H1 (cell line): ENCODE measurements at regions not wholly inside any gene's neighbourhood (a gene's known extent, or its start where the extent isn't known, plus 50 kb on each side); places are given as distances from the start of the nearest gene placed in this dataset.
"Not testable (repeated sequence)": the region's sequence is repeated elsewhere in the genome, so short reads cannot be mapped to it uniquely, and the experiment has no call there.

Source experiments
- CTCF ChIA-PET: fragments of 300-600 bp; sonication (Branson Sonifier 250); formaldehyde crosslinking; loops from one replicate; lab custom pipeline; 2021; ENCODE audit not compliant: partially characterized antibody; lab: Charles Lee
- POLR2A ChIA-PET: fragments of 300-600 bp; sonication (Branson Sonifier 250); formaldehyde crosslinking; loops from one replicate; lab custom pipeline; 2021; ENCODE audit warnings: inconsistent platforms; ENCODE audit not compliant: partially characterized antibody; lab: Charles Lee
- DNase-seq, 2 experiments: peaks; one replicate each; pipeline versions ENCODE4 v3.0.0 to v3.0.0-alpha.2; 2010 to 2022; ENCODE audit warnings: low spot score in 2 of 2, low read depth in 1 of 2, mixed read lengths in 1 of 2
- FAIRE-seq: peaks from 2 replicates; lab custom pipeline; 2011; peaks lifted over from hg19 to GRCh38; lab: Jason Lieb, UNC
- H2AFZ ChIP-seq: 2 replicates; pipeline ENCODE4 v1.8.1; 2012; ENCODE audit warnings: low read length, inconsistent platforms
- H2AK5ac ChIP-seq: 2 replicates; pipeline ENCODE4 v1.6.1; 2013; ENCODE audit warnings: low read depth, low read length
- H2BK120ac ChIP-seq: replicated peaks from 2 replicates; pipeline ENCODE3; 2013; ENCODE audit warnings: low read depth, low read length, inconsistent platforms
- H2BK12ac ChIP-seq: 2 replicates; pipeline ENCODE4 v1.6.1; 2013; ENCODE audit warnings: low read depth, low read length
- H2BK15ac ChIP-seq: 2 replicates; pipeline ENCODE4 v1.6.1; 2013; ENCODE audit warnings: low read length
- H2BK20ac ChIP-seq: 2 replicates; pipeline ENCODE4 v1.6.1; 2013; ENCODE audit warnings: low read length
- H2BK5ac ChIP-seq: 2 replicates; pipeline ENCODE4 v1.6.1; 2013; ENCODE audit warnings: low read depth, low read length
- H3K14ac ChIP-seq: 2 replicates; pipeline ENCODE4 v1.6.1; 2013; ENCODE audit warnings: inconsistent platforms; ENCODE audit not compliant: insufficient read length
- H3K18ac ChIP-seq: 2 replicates; pipeline ENCODE4 v1.6.1; 2013; ENCODE audit warnings: low read length; ENCODE audit errors: extremely low read depth
- H3K23ac ChIP-seq: 2 replicates; pipeline ENCODE4 v1.6.1; 2013; ENCODE audit warnings: inconsistent platforms; ENCODE audit not compliant: insufficient read length
- H3K23me2 ChIP-seq: 2 replicates; pipeline ENCODE4 v1.6.1; 2013; ENCODE audit warnings: low read depth, low read length
- H3K27ac ChIP-seq: 2 replicates; pipeline ENCODE4 v1.6.1; 2011; ENCODE audit warnings: low read depth, low read length, inconsistent platforms
- H3K27me3 ChIP-seq, 4 experiments: replicated peaks in 1 of 4; 1 replicate in 1 of 4; 2 replicates in 3 of 4; pipeline versions ENCODE4 v1.6.1 to v1.8.1; 2011 to 2013; ENCODE audit warnings: low read length in 3 of 4, mild to moderate bottlenecking in 3 of 4, inconsistent platforms in 2 of 4, mixed read lengths in 2 of 4, moderate library complexity in 1 of 4; ENCODE audit not compliant: control insufficient read depth in 3 of 4, insufficient read depth in 3 of 4; ENCODE audit errors: extremely low read depth in 1 of 4
- H3K36me3 ChIP-seq, 4 experiments: 2 replicates each; pipeline versions ENCODE4 v1.6.1 to v1.8.1; 2011 to 2013; ENCODE audit warnings: mild to moderate bottlenecking in 4 of 4, low read length in 3 of 4, moderate library complexity in 2 of 4, control low read depth in 1 of 4, inconsistent platforms in 1 of 4; ENCODE audit not compliant: insufficient read depth in 4 of 4, control insufficient read depth in 2 of 4
- H3K4ac ChIP-seq: replicated peaks from 2 replicates; pipeline ENCODE3; 2013; ENCODE audit warnings: low read length, low read depth, mixed read lengths, inconsistent platforms; ENCODE audit not compliant: insufficient read length
- H3K4me1 ChIP-seq, 4 experiments: replicated peaks in 1 of 4; 1 replicate in 1 of 4; 2 replicates in 3 of 4; pipeline versions ENCODE4 v1.6.1 to v1.8.1; 2011 to 2013; ENCODE audit warnings: low read length in 3 of 4, inconsistent platforms in 2 of 4, mixed read lengths in 1 of 4; ENCODE audit not compliant: insufficient read depth in 4 of 4, control insufficient read depth in 3 of 4
- H3K4me2 ChIP-seq, 2 experiments: 2 replicates each; pipeline versions ENCODE4 v1.6.1 to v1.8.1; 2011 to 2013; ENCODE audit warnings: low read depth in 2 of 2, low read length in 2 of 2, control low read depth in 1 of 2, inconsistent platforms in 1 of 2, mild to moderate bottlenecking in 1 of 2; ENCODE audit not compliant: insufficient read depth in 1 of 2
- H3K4me3 ChIP-seq, 4 experiments: fragments of 200-600, 300-600 bp in 1 of 4; sonication (generic), shearing (Covaris generic), sonication (Bioruptor Twin) in 1 of 4; 2 replicates each; pipeline versions ENCODE4 v1.5.1 to v1.8.1; 2011 to 2016; ENCODE audit warnings: low read length in 4 of 4, low read depth in 3 of 4, control low read depth in 2 of 4, inconsistent platforms in 2 of 4, mild to moderate bottlenecking in 2 of 4, mixed read lengths in 1 of 4, moderate library complexity in 1 of 4; ENCODE audit not compliant: insufficient read depth in 2 of 4; ENCODE audit errors: extremely low read depth in 1 of 4
- H3K56ac ChIP-seq: replicated peaks from 2 replicates; pipeline ENCODE3; 2013; ENCODE audit warnings: low read depth, mild to moderate bottlenecking, mixed read lengths, low read length, inconsistent platforms; ENCODE audit not compliant: insufficient read length
- H3K79me1 ChIP-seq: 2 replicates; pipeline ENCODE4 v1.6.1; 2013; ENCODE audit warnings: low read depth, low read length, control low read depth
- H3K79me2 ChIP-seq, 2 experiments: 2 replicates each; pipeline versions ENCODE4 v1.6.1 to v1.8.1; 2012 to 2013; ENCODE audit warnings: low read length in 2 of 2, mild to moderate bottlenecking in 2 of 2, inconsistent platforms in 1 of 2; ENCODE audit not compliant: insufficient read depth in 2 of 2, control insufficient read depth in 1 of 2
- H3K9ac ChIP-seq, 4 experiments: replicated peaks in 1 of 4; 1 replicate in 1 of 4; 2 replicates in 3 of 4; pipeline versions ENCODE4 v1.6.1 to v1.8.1; 2011 to 2013; ENCODE audit warnings: low read depth in 3 of 4, low read length in 3 of 4, control low read depth in 2 of 4, mild to moderate bottlenecking in 2 of 4, moderate library complexity in 2 of 4, inconsistent platforms in 1 of 4; ENCODE audit errors: extremely low read depth in 1 of 4
- H3K9me3 ChIP-seq, 2 experiments: 2 replicates each; pipeline versions ENCODE4 v1.6.1 to v1.8.1; 2012 to 2013; ENCODE audit warnings: mild to moderate bottlenecking in 2 of 2, moderate library complexity in 2 of 2, control low read depth in 1 of 2, inconsistent platforms in 1 of 2, low read depth in 1 of 2, low read length in 1 of 2, mixed read lengths in 1 of 2; ENCODE audit not compliant: insufficient read depth in 2 of 2
- H4K20me1 ChIP-seq, 2 experiments: replicated peaks in 1 of 2; 2 replicates each; pipeline versions ENCODE3 to v1.8.1; 2011 to 2013; ENCODE audit warnings: inconsistent platforms in 2 of 2, low read length in 2 of 2, mild to moderate bottlenecking in 1 of 2; ENCODE audit not compliant: insufficient read depth in 2 of 2, control insufficient read depth in 1 of 2
- H4K5ac ChIP-seq: 2 replicates; pipeline ENCODE4 v1.6.1; 2013; ENCODE audit warnings: low read length, low read depth, mixed read lengths, inconsistent platforms; ENCODE audit not compliant: insufficient read length
- H4K8ac ChIP-seq: 2 replicates; pipeline ENCODE4 v1.8.0; 2013; ENCODE audit warnings: mild to moderate bottlenecking, moderate library complexity, low read length, inconsistent platforms; ENCODE audit not compliant: insufficient read depth; ENCODE audit errors: extremely low read depth
- H4K91ac ChIP-seq: replicated peaks from 2 replicates; pipeline ENCODE3; 2013; ENCODE audit warnings: low read length, mixed read lengths, inconsistent platforms; ENCODE audit not compliant: insufficient read length
- BRCA1 ChIP-seq: IDR thresholded peaks from 2 replicates; pipeline ENCODE4 v1.6.1; 2012; ENCODE audit warnings: low read depth, low read length, improper control_type of control experiment
- CBX5 ChIP-seq: fragments of 300-800, 300-1000 bp; sonication (generic); IDR thresholded peaks from 2 replicates; pipeline ENCODE4 v1.7.1; 2016; ENCODE audit warnings: antibody characterized with exemption, low read length, low read depth
- CREB1 ChIP-seq: IDR thresholded peaks from 2 replicates; pipeline ENCODE4 v1.6.1; 2012; ENCODE audit warnings: inconsistent platforms
- CTCF ChIP-seq, 3 experiments: IDR thresholded peaks; 1 replicate in 2 of 3; 2 replicates in 1 of 3; pipeline versions ENCODE4 v1.5.1 to v1.6.1; 2011; ENCODE audit warnings: low read length in 3 of 3, mild to moderate bottlenecking in 3 of 3, inconsistent platforms in 2 of 3, low read depth in 1 of 3, moderate library complexity in 1 of 3; ENCODE audit not compliant: insufficient read depth in 1 of 3; ENCODE audit errors: control extremely low read depth in 1 of 3
- EZH2 ChIP-seq: fragments of 200-600 bp; sonication (generic); IDR thresholded peaks from 2 replicates; pipeline ENCODE4 v1.7.1; 2012; ENCODE audit warnings: low read depth, mild to moderate bottlenecking, moderate library complexity, low read length, inconsistent platforms; ENCODE audit not compliant: severe bottlenecking
- MAFK ChIP-seq: IDR thresholded peaks from 2 replicates; pipeline ENCODE4 v1.6.1; 2012; ENCODE audit warnings: low read depth, mild to moderate bottlenecking, improper control_type of control experiment, low read length
- PHF8 ChIP-seq: fragments of 200-600 bp; sonication (generic); conservative IDR thresholded peaks from 2 replicates; pipeline ENCODE4 v1.7.1; 2012; ENCODE audit warnings: low read depth, mild to moderate bottlenecking, inconsistent platforms, low read length, moderate library complexity
- RXRA ChIP-seq: IDR thresholded peaks from 2 replicates; pipeline ENCODE4 v1.6.1; 2011; ENCODE audit warnings: low read depth, mild to moderate bottlenecking, low read length, moderate library complexity; ENCODE audit not compliant: insufficient read depth
- TCF12 ChIP-seq: IDR thresholded peaks from 2 replicates; pipeline ENCODE4 v1.6.1; 2011; ENCODE audit warnings: low read depth, mild to moderate bottlenecking, low read length

DNA sequence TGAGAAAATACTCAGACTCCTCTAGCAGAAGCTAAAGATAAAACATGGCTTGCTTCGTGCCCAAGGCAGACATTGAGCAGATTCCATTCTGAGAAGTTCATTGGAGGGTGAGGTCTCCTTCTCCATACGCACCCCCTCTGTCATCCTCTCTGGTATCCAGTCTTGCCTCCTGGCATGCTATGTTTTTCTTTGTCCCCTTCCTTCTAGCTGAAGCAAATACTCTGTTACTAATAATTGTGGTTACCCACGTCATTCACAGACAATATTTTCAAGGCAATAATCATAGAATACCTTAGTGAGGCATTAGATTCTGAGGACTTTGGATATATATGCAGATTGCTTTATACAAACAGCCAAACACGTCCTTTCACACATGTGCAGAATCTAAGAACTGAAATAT is 66.2 kb upstream of the KLF7 start (continued):
- TF ChIP-seq CTCF (IDR thresholded peaks at IDR 0.05; ENCODE audit: control extremely low read depth in 1 of 3, insufficient read depth in 1 of 3, low read depth in 1 of 3, low read length in 3 of 3) (no peak), CBX5 (no peak), RXRA (no peak), TCF12 (no peak), MAFK (no peak), PHF8 (no peak), CREB1 (no peak), EZH2 (no peak), BRCA1 (no peak)

- H3K4me3 ChIP-seq, POLR2A ChIA-PET, H3K14ac ChIP-seq, H3K4ac ChIP-seq, H4K5ac ChIP-seq, H3K18ac ChIP-seq, H2BK20ac ChIP-seq, H3K79me1 ChIP-seq, H2BK15ac ChIP-seq, H3K4me2 ChIP-seq, H4K91ac ChIP-seq, H4K8ac ChIP-seq, H2BK12ac ChIP-seq, H3K79me2 ChIP-seq, H3K56ac ChIP-seq, H4K20me1 ChIP-seq, H3K9ac ChIP-seq, H3K4me1 ChIP-seq, H2AFZ ChIP-seq, DNase-seq, H3K23ac ChIP-seq, H3K36me3 ChIP-seq, H2BK120ac ChIP-seq, H3K23me2 ChIP-seq, H2AK5ac ChIP-seq, H2BK5ac ChIP-seq, FAIRE-seq, H3K27me3 ChIP-seq, H3K9me3 ChIP-seq, H3K27ac ChIP-seq: not testable (repeated sequence)
- CTCF ChIA-PET, result interaction anchor here (0.9 to 1.1 kb wide), 3 partner anchors 10 to 103 kb away, joined by 3 read pairs; no protein-coding TSS in a partner anchor
Measured at GRCh38 chr2:207233141-207233540, 67.4 kb upstream of the KLF7 start.
